Nucleus accumbens (tissue), 56 donors: ENCODE measurements at regions not wholly inside any gene's neighbourhood (a gene's known extent, or its start where the extent isn't known, plus 50 kb on each side); places are given as distances from the start of the nearest gene placed in this dataset.

Experiments
- DNase-seq, 56 donors: peaks; one replicate each; lab custom pipeline; 2025; lab: John Stamatoyannopoulos, UW

DNA sequence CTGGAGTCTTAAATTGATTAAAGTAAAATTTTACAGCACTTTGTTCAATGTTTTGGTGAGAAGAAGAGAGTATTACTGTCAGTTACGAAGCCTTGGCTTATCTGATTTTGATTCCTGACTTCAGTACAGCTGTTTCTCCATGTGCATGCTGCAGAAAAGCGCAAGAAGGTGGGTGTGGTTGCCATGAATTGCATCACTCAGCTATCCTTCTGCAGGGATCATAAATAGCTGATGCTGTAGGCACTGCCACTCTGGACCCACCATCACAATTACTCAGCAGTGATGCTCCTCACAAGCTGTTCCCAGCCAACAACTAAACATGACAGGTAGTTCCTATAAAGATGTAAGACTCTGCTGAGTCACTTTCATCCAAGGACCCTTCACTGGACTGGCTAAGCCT, 321.2 kb downstream of the IRS2 start:
- DNase-seq = no peak

- peak in 2 of 56 donors; percentile 3 to 6 for DNase-seq
These were observed 332.0 kb downstream of the IRS2 start for GRCh38 chr13:109454167-109454917.

- DNase-seq = no peak
These were observed 334.7 kb downstream of the IRS2 start for GRCh38 chr13:109451726-109452125.

DNA sequence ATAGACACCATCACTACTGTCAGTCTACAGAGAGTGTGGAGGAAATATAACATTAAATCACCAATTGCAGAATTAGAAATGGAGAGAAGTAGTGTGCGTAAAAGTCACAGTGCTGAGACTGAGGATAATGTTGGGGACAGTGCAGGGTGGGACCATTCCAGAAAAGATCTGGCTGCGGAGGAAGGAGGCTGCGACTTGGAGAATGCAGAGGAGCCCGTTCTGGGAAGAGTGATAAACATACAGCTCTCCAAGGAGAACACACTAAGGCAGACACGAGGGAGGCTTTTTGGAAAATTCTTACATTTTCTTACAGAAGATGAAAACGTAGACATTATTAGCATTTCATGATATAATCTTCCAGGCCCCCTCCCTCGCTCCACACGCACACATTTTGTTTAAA, 337.8 kb downstream of the IRS2 start:
- DNase-seq = no peak

- no peak for DNase-seq
These were observed 338.7 kb downstream of the IRS2 start for GRCh38 chr13:109447667-109448066.

DNA sequence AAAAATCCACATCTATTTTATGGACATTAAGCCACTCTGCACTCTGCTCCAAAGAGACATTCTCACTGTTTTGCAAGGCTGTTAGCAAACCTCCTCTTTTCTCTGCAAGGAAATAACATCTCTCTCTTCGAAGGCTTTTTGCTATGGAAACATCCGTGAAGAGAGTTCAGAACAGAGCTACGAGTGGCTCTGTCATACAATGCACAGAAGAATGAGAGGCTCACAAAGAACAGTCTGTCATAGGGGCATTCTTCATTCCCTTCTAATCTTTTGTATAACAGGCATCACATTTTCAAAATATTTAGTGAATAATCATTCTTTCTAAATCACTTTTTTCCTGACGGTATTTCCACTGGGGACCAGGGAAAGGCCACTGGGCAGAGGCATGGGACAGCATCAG, 346.1 kb downstream of the IRS2 start:
- no peak for DNase-seq

- no peak for DNase-seq
These were observed 346.6 kb downstream of the IRS2 start for GRCh38 chr13:109439813-109440212.

GRCh38 chr13:109436841-109437240, 349.5 kb downstream of the IRS2 start:
- no peak for DNase-seq

- no peak for DNase-seq
These were observed 350.2 kb downstream of the IRS2 start for GRCh38 chr13:109436055-109436622.

DNA sequence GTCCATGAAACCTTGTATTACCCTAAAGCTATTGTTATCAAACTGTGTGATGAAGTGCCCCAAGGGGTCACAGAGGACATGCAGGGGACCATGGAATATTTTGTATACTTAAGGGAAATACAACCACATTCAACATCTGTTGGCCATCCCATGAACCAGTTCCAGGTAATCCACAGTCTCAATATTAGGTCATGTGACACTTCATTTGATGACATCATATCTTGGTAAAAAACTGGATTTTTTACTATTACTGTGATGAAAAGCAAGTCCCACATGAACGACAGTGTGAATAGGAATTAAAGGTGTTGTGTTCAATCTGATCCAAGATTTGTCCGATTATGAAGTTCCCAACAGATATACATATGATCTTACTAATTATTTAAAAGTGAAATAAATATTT, 355.2 kb downstream of the IRS2 start:
- DNase-seq = no peak

- DNase-seq = no peak
These were observed 358.2 kb downstream of the IRS2 start for GRCh38 chr13:109428146-109428545.

GRCh38 chr13:109427695-109428094, 358.7 kb downstream of the IRS2 start:
- DNase-seq = no peak

- no peak for DNase-seq
These were observed 359.2 kb downstream of the IRS2 start for GRCh38 chr13:109427148-109427547.

GRCh38 chr13:109426690-109426990, 359.7 kb downstream of the IRS2 start:
- DNase-seq = no peak

GRCh38 chr13:109425821-109426689, 360.3 kb downstream of the IRS2 start:
- no peak for DNase-seq

DNA sequence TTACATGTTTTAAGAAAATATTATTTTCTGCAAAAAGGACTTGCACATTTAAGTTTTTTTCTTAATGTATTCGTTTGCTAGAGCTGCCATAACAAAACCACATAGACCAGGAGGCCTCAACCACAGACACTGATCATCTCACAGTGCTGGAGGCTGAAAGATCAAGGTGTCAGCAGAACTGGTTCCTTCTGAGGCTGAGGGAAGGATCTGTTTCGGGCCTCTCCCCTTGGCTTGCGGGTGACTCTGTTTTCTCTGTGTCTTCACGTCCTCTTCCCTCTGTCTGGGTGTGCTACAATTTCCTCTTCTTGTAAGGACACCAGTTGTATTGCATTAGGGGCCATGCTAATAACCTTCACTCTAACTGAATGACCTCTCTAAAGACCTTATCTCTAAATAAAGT, 364.2 kb downstream of the IRS2 start:
- no peak for DNase-seq

GRCh38 chr13:109419896-109420295, 366.5 kb downstream of the IRS2 start:
- no peak for DNase-seq

DNA sequence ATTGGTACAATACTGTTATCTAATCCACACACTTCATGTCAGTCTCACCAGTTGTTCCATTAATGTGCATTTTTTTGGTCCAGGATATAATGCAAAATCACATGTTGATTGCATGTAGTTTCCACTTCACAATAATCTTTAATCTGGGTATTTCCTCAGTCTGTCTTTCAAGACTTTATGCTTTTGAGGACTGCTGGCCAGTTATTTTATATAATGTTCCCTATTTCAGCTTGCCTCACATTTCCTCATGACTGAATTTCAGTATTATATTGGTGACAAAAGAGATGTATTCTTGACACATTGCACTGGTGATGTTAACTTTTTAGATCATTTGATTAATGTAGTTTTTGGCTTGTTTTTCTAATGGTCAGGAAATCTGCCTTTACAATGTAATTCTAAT, 368.3 kb downstream of the IRS2 start:
- no peak for DNase-seq

DNA sequence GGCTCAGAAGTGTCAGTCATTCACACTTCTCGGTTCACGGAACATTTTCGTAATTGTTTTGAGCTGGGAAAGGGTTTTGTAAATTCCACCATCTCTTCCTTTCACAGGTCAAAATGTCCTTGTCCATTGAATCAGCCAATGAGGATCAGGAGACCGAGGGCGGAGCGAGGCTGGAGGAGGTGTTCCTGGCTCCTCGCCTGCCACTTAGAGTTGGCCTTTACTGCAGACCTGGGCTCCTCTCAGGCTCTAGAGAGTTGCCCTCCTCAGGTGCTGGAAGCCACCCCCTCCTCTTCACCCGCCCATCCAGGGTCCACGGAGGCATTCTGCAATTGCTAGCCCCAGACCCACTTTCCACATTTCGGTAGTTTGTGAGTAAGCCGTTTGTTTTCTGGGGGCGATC, 370.4 kb downstream of the IRS2 start:
- no peak for DNase-seq

- DNase-seq = no peak
These were observed 371.3 kb downstream of the IRS2 start for GRCh38 chr13:109415057-109415456.

GRCh38 chr13:109412283-109412901, 374.0 kb downstream of the IRS2 start:
- DNase-seq = peak in 40 of 56 donors; percentile 6 to 61 (median 28)
